Astrocyte of the spinal cord (primary cell): ENCODE measurements at regions not wholly inside any gene's neighbourhood (a gene's known extent, or its start where the extent isn't known, plus 50 kb on each side); places are given as distances from the start of the nearest gene placed in this dataset.
"Not testable (repeated sequence)": the region's sequence is repeated elsewhere in the genome, so short reads cannot be mapped to it uniquely, and the experiment has no call there.

ENCODE experiments used
- DNase-seq: peaks from one replicate; pipeline ENCODE4 v3.0.0; 2011; ENCODE audit warnings: low read depth, low spot score
- H3K4me3 ChIP-seq: 2 replicates; pipeline ENCODE4 v1.5.1; 2011; ENCODE audit warnings: low read depth, mild to moderate bottlenecking, low read length, moderate library complexity
- CTCF ChIP-seq: IDR thresholded peaks from 2 replicates; pipeline ENCODE4 v1.5.1; 2012; ENCODE audit warnings: low read depth, mild to moderate bottlenecking, low read length, inconsistent platforms
- in situ Hi-C: cut with HindIII; loops from 2 replicates; pipeline ENCODE4 v1.10.0; 2017; ENCODE audit warnings: low sequenced_read_pairs

- in situ Hi-C loops, result no loop called here
- H3K4me3 ChIP-seq, result no peak overlapping the region
- DNase-seq, result no peak
- no peak for TF ChIP-seq CTCF
Measured at GRCh38 chr1:118473825-118474224, 288.8 kb upstream of the SPAG17 start.

- H3K4me3 ChIP-seq, DNase-seq, in situ Hi-C loops: not testable (repeated sequence)
Measured at GRCh38 chr1:118464460-118464859, 279.4 kb upstream of the SPAG17 start.

GRCh38 chr1:118461154-118461553, 276.1 kb upstream of the SPAG17 start:
- in situ Hi-C loops, result no loop called here
- peak; percentile 3 for TF ChIP-seq CTCF
- no peak for DNase-seq
- H3K4me3 ChIP-seq, result no peak overlapping the region

- no peak for TF ChIP-seq CTCF
- in situ Hi-C loops, result no loop called here
- H3K4me3 ChIP-seq, result no peak overlapping the region
- DNase-seq, result no peak
Measured at GRCh38 chr1:118459871-118460270, 274.8 kb upstream of the SPAG17 start.

- in situ Hi-C loops, DNase-seq, H3K4me3 ChIP-seq: not testable (repeated sequence)
Measured at GRCh38 chr1:118453856-118454255, 268.8 kb upstream of the SPAG17 start.

- no peak overlapping the region for H3K4me3 ChIP-seq
- no peak for TF ChIP-seq CTCF
- DNase-seq, result no peak
- in situ Hi-C loops, result no loop called here
Measured at GRCh38 chr1:118445156-118445555, 260.1 kb upstream of the SPAG17 start.

- in situ Hi-C loops, result no loop called here
- no peak for TF ChIP-seq CTCF
- H3K4me3 ChIP-seq, result no peak overlapping the region
- no peak for DNase-seq
Measured at GRCh38 chr1:118442214-118442613, 257.2 kb upstream of the SPAG17 start.

- H3K4me3 ChIP-seq, result no peak overlapping the region
- in situ Hi-C loops, result no loop called here
Measured at GRCh38 chr1:118437664-118438063, 252.6 kb upstream of the SPAG17 start.

More at GRCh38 chr1:118437664-118438063, 252.6 kb upstream of the SPAG17 start:
- TF ChIP-seq CTCF, result no peak
- DNase-seq, result no peak
